ENCODE measurements at regions not wholly inside any gene's neighbourhood (a gene's known extent, or its start where the extent isn't known, plus 50 kb on each side); places are given as distances from the start of the nearest gene placed in this dataset.

- Histone ChIP-seq H3K4me1 (no peaks in the 10 kb centered on the region), H3K36me3 (no peaks in the 10 kb centered on the region), H3K27ac (no peak overlapping the region), H3K4me3 (no peak overlapping the region), H3K9me3 (no peaks in the 10 kb centered on the region), H3K27me3 (no peaks in the 10 kb centered on the region)
- TF ChIP-seq EP300 (IDR thresholded peaks at IDR 0.05) = no peak
- no peak for TF ChIP-seq POLR2AphosphoS5 (IDR thresholded peaks at IDR 0.05)
- TF ChIP-seq POLR2A (IDR thresholded peaks at IDR 0.05) = no peak
- TF ChIP-seq, protein P1, sequence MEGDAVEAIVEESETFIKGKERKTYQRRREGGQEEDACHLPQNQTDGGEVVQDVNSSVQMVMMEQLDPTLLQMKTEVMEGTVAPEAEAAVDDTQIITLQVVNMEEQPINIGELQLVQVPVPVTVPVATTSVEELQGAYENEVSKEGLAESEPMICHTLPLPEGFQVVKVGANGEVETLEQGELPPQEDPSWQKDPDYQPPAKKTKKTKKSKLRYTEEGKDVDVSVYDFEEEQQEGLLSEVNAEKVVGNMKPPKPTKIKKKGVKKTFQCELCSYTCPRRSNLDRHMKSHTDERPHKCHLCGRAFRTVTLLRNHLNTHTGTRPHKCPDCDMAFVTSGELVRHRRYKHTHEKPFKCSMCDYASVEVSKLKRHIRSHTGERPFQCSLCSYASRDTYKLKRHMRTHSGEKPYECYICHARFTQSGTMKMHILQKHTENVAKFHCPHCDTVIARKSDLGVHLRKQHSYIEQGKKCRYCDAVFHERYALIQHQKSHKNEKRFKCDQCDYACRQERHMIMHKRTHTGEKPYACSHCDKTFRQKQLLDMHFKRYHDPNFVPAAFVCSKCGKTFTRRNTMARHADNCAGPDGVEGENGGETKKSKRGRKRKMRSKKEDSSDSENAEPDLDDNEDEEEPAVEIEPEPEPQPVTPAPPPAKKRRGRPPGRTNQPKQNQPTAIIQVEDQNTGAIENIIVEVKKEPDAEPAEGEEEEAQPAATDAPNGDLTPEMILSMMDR (IDR thresholded peaks at IDR 0.05) = no peak
- 96 to 100% methylated on average over 1 to 4 of the region's 5 CpGs for WGBS, 2 donors (ENCODE audit: low coverage in 1 of 2)
- ATAC-seq = no peak
Observed at GRCh38 chr13:24066405-24067295, 93.9 kb upstream of the SPATA13 start.

DNA sequence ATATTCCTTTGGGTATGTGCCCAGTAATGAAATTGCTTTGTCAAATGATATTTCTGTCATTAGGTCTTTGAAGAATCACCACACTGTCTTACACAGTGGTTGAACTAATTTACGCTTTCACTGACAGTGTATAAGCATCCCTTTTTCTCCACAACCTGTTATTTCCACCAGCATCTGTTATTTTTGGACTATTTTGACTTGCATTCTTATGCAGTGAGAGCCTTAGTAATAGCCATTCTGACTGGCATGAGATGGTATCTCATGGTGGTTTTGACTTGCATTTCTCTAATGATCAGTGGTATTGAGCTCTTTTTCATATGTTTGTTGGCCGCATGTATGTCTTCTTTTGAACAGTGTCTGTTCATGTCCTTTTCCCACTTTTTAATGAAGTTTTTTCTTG is 92.0 kb upstream of the SPATA13 start:
- Histone ChIP-seq H3K9me3 (no peaks in the 10 kb centered on the region), H3K4me1 (no peaks in the 10 kb centered on the region), H3K27ac (no peak overlapping the region), H3K36me3 (no peaks in the 10 kb centered on the region), H3K27me3 (no peaks in the 10 kb centered on the region), H3K4me3 (no peak overlapping the region)
- no peak for ATAC-seq
- 90 to 93% methylated on average over 2 of the region's 2 CpGs for WGBS, 2 donors (ENCODE audit: low coverage in 1 of 2)
- TF ChIP-seq EP300 (IDR thresholded peaks at IDR 0.05) (no peak), POLR2A (IDR thresholded peaks at IDR 0.05) (no peak), POLR2AphosphoS5 (IDR thresholded peaks at IDR 0.05) (no peak)
- TF ChIP-seq, protein P1 (IDR thresholded peaks at IDR 0.05) = no peak

GRCh38 chr13:24071016-24071415 is 89.5 kb upstream of the SPATA13 start:
- TF ChIP-seq, protein P1 (IDR thresholded peaks at IDR 0.05) = no peak
- TF ChIP-seq EP300 (IDR thresholded peaks at IDR 0.05) (no peak), POLR2AphosphoS5 (IDR thresholded peaks at IDR 0.05) (no peak), POLR2A (IDR thresholded peaks at IDR 0.05) (no peak)
- H3K4me3 ChIP-seq = no peak overlapping the region
- H3K36me3 ChIP-seq = no peaks in the 10 kb centered on the region
- no peaks in the 10 kb centered on the region for H3K9me3 ChIP-seq
- H3K27me3 ChIP-seq = no peaks in the 10 kb centered on the region
- ATAC-seq = no peak
- no peak overlapping the region for H3K27ac ChIP-seq
- WGBS, 2 donors (ENCODE audit: low coverage in 1 of 2) = 100% methylated on average over 1 of the region's 1 CpG; no CpG with 5 or more reads in 1 of the 2 donors
- peaks cover 0 to 15% (median 0%) of the 10 kb centered on the region in 3 donors for H3K4me1 ChIP-seq

DNA sequence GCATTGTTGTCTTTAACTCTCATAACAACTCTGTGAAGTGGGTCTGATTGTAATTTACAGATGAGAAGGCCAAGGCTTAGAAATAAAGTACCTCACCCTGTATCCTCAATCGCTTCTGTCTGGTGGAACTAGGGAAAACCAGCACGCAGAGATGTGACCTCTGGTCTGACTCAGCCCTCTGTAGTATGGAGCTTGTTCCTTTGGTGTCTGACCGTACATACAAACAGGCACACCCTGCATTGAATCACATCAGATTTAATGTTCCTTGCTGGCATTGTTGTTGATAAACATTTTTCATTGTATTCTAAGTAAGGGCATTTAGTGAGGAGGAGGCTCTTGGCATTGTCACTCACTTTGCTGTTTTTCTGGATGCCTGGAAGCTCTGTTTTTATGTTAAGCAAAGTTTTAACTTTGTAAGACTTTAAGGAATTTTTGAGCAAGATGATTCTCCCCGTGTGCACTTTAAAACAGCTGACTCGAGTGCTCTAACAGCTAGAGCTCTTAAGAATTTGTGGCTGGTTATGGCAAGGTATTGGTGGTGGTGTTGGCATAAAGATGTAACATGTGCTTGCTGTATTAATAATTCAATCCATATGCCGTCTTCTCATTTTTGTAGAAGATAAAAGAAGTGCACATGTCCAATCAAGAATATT is 89.0 kb upstream of the SPATA13 start:
- H3K36me3 ChIP-seq = no peaks in the 10 kb centered on the region
- no peaks in the 10 kb centered on the region for H3K27me3 ChIP-seq
- WGBS, 2 donors (ENCODE audit: low coverage in 1 of 2) = 40 to 67% methylated on average over 5 to 6 of the region's 6 CpGs
- no peak overlapping the region for H3K4me3 ChIP-seq
- no peaks in the 10 kb centered on the region for H3K9me3 ChIP-seq
- no peak overlapping the region for H3K27ac ChIP-seq
- H3K4me1 ChIP-seq = peaks cover 0 to 15% (median 0%) of the 10 kb centered on the region in 3 donors
- ATAC-seq = no peak
- TF ChIP-seq, protein P1 (IDR thresholded peaks at IDR 0.05) = no peak
- no peak for TF ChIP-seq POLR2AphosphoS5 (IDR thresholded peaks at IDR 0.05)
- no peak for TF ChIP-seq EP300 (IDR thresholded peaks at IDR 0.05)
- no peak for TF ChIP-seq POLR2A (IDR thresholded peaks at IDR 0.05)
